Large intestine (tissue), 3 donors: ENCODE measurements at regions not wholly inside any gene's neighbourhood (a gene's known extent, or its start where the extent isn't known, plus 50 kb on each side); places are given as distances from the start of the nearest gene placed in this dataset.

Source experiments
- DNase-seq, 2 donors: peaks; one replicate each; pipeline versions ENCODE4 v3.0.0 to v3.0.0-alpha.2; 2013
- H3K27ac ChIP-seq: one replicate; pipeline ENCODE4 v1.5.1; 2013; ENCODE audit warnings: low read length
- H3K27me3 ChIP-seq: 2 replicates; pipeline ENCODE4 v1.6.1; 2013; ENCODE audit warnings: low read length; ENCODE audit not compliant: control insufficient read depth, insufficient read depth
- H3K36me3 ChIP-seq: 2 replicates; pipeline ENCODE4 v1.6.1; 2013; ENCODE audit warnings: low read length; ENCODE audit not compliant: control insufficient read depth, insufficient read depth
- H3K4me1 ChIP-seq: one replicate; pipeline ENCODE4 v1.6.1; 2013; ENCODE audit warnings: low read length; ENCODE audit not compliant: control insufficient read depth, insufficient read depth
- H3K4me3 ChIP-seq: one replicate; pipeline ENCODE4 v1.5.1; 2013; ENCODE audit warnings: low read length
- H3K9me3 ChIP-seq: one replicate; pipeline ENCODE4 v1.6.1; 2013; ENCODE audit warnings: mild to moderate bottlenecking, low read depth, low read length, moderate library complexity; ENCODE audit not compliant: control insufficient read depth
- WGBS: methylation state at CpG from one replicate; pipeline ENCODE4 v1.1.5; 2013; ENCODE audit warnings: low lambda C conversion rate; ENCODE audit not compliant: insufficient coverage; 5-methylcytosine and 5-hydroxymethylcytosine counted together

GRCh38 chr3:81152156-81152555 is 609.3 kb downstream of the GBE1 start:
- Histone ChIP-seq H3K36me3 (no peaks in the 10 kb centered on the region), H3K27me3 (no peaks in the 10 kb centered on the region)

GRCh38 chr3:81132995-81133394 is 628.5 kb downstream of the GBE1 start:
- WGBS = no CpG with 5 or more reads among the region's 1 CpG
- H3K9me3 ChIP-seq = no peaks in the 10 kb centered on the region

More at GRCh38 chr3:81152156-81152555, 609.3 kb downstream of the GBE1 start:
- Histone ChIP-seq H3K4me3 (no peak overlapping the region), H3K4me1 (no peaks in the 10 kb centered on the region), H3K27ac (no peak overlapping the region), H3K9me3 (no peaks in the 10 kb centered on the region)
- 89% methylated on average over 1 of the region's 2 CpGs for WGBS
- no peak for DNase-seq

GRCh38 chr3:81105789-81106488 is 655.5 kb downstream of the GBE1 start:
- Histone ChIP-seq H3K9me3 (no peaks in the 10 kb centered on the region), H3K4me1 (no peaks in the 10 kb centered on the region)
- 78% methylated on average over 5 of the region's 5 CpGs for WGBS

More at GRCh38 chr3:81132995-81133394, 628.5 kb downstream of the GBE1 start:
- Histone ChIP-seq H3K27me3 (no peaks in the 10 kb centered on the region), H3K4me3 (no peak overlapping the region), H3K27ac (no peak overlapping the region), H3K36me3 (no peaks in the 10 kb centered on the region), H3K4me1 (no peaks in the 10 kb centered on the region)
- no peak for DNase-seq

GRCh38 chr3:81105206-81105605 is 656.2 kb downstream of the GBE1 start:
- Histone ChIP-seq H3K9me3 (no peaks in the 10 kb centered on the region), H3K27ac (no peak overlapping the region), H3K4me3 (no peak overlapping the region), H3K27me3 (no peaks in the 10 kb centered on the region), H3K4me1 (no peaks in the 10 kb centered on the region), H3K36me3 (no peaks in the 10 kb centered on the region)
- WGBS = 88% methylated on average over 2 of the region's 2 CpGs
- DNase-seq = no peak

More at GRCh38 chr3:81105789-81106488, 655.5 kb downstream of the GBE1 start:
- DNase-seq = no peak
- H3K36me3 ChIP-seq = no peaks in the 10 kb centered on the region
- no peaks in the 10 kb centered on the region for H3K27me3 ChIP-seq
- H3K27ac ChIP-seq = no peak overlapping the region
- H3K4me3 ChIP-seq = no peak overlapping the region

GRCh38 chr3:81097889-81098288 is 663.6 kb downstream of the GBE1 start:
- Histone ChIP-seq H3K27ac (no peak overlapping the region), H3K9me3 (no peaks in the 10 kb centered on the region), H3K4me3 (no peak overlapping the region), H3K36me3 (no peaks in the 10 kb centered on the region), H3K27me3 (no peaks in the 10 kb centered on the region), H3K4me1 (no peaks in the 10 kb centered on the region)
- no peak for DNase-seq
- no CpG with 5 or more reads among the region's 1 CpG for WGBS

GRCh38 chr3:81095956-81096355 is 665.5 kb downstream of the GBE1 start:
- H3K36me3 ChIP-seq = no peaks in the 10 kb centered on the region
- H3K4me1 ChIP-seq = no peaks in the 10 kb centered on the region
- H3K27me3 ChIP-seq = no peaks in the 10 kb centered on the region
- 60% methylated on average over 1 of the region's 5 CpGs for WGBS
- H3K27ac ChIP-seq = no peak overlapping the region
- no peaks in the 10 kb centered on the region for H3K9me3 ChIP-seq
- no peak for DNase-seq
- H3K4me3 ChIP-seq = no peak overlapping the region

- 86% methylated on average over 2 of the region's 7 CpGs for WGBS
- Histone ChIP-seq H3K27ac (no peak overlapping the region), H3K4me1 (no peaks in the 10 kb centered on the region), H3K27me3 (no peaks in the 10 kb centered on the region), H3K9me3 (no peaks in the 10 kb centered on the region), H3K36me3 (no peaks in the 10 kb centered on the region), H3K4me3 (no peak overlapping the region)
- no peak for DNase-seq
Measured at GRCh38 chr3:81094986-81095385, 666.5 kb downstream of the GBE1 start.

GRCh38 chr3:81087607-81088006 is 673.8 kb downstream of the GBE1 start:
- H3K36me3 ChIP-seq = no peaks in the 10 kb centered on the region
- H3K27me3 ChIP-seq = no peaks in the 10 kb centered on the region
- WGBS = 55% methylated on average over 2 of the region's 3 CpGs
- no peak for DNase-seq
- no peak overlapping the region for H3K27ac ChIP-seq
- H3K4me3 ChIP-seq = no peak overlapping the region
- H3K9me3 ChIP-seq = no peaks in the 10 kb centered on the region
- no peaks in the 10 kb centered on the region for H3K4me1 ChIP-seq

GRCh38 chr3:81086348-81086747 is 675.1 kb downstream of the GBE1 start:
- no peaks in the 10 kb centered on the region for H3K27me3 ChIP-seq
- no peak overlapping the region for H3K4me3 ChIP-seq
- H3K4me1 ChIP-seq = no peaks in the 10 kb centered on the region
- no peaks in the 10 kb centered on the region for H3K9me3 ChIP-seq
- no peak for DNase-seq
- WGBS = no CpG with 5 or more reads among the region's 2 CpGs
- H3K36me3 ChIP-seq = no peaks in the 10 kb centered on the region
- no peak overlapping the region for H3K27ac ChIP-seq

- Histone ChIP-seq H3K36me3 (no peaks in the 10 kb centered on the region), H3K27ac (no peak overlapping the region), H3K4me3 (no peak overlapping the region), H3K9me3 (no peaks in the 10 kb centered on the region), H3K4me1 (no peaks in the 10 kb centered on the region), H3K27me3 (no peaks in the 10 kb centered on the region)
- WGBS = 91% methylated on average over 4 of the region's 5 CpGs
- no peak for DNase-seq
Measured at GRCh38 chr3:81080608-81081007, 680.8 kb downstream of the GBE1 start.

GRCh38 chr3:81072591-81072990 is 688.9 kb downstream of the GBE1 start:
- WGBS = no CpG with 5 or more reads among the region's 4 CpGs

More at GRCh38 chr3:81072591-81072990, 688.9 kb downstream of the GBE1 start:
- Histone ChIP-seq H3K27me3 (no peaks in the 10 kb centered on the region), H3K9me3 (no peaks in the 10 kb centered on the region), H3K27ac (no peak overlapping the region), H3K36me3 (no peaks in the 10 kb centered on the region), H3K4me3 (no peak overlapping the region), H3K4me1 (no peaks in the 10 kb centered on the region)
- no peak for DNase-seq
